AG04449 (cell line): ENCODE measurements at regions not wholly inside any gene's neighbourhood (a gene's known extent, or its start where the extent isn't known, plus 50 kb on each side); places are given as distances from the start of the nearest gene placed in this dataset.

ENCODE experiments used
- CTCF ChIA-PET: fragments of 350-600 bp; formaldehyde crosslinking; extraction: SDS; loops from one replicate; lab custom pipeline; 2021; ENCODE audit warnings: antibody characterized with exemption; lab: Yijun Ruan, JAX
- POLR2A ChIA-PET: fragments of 400-600, 350-600 bp; formaldehyde crosslinking; extraction: SDS; loops from one replicate; lab custom pipeline; 2020; ENCODE audit warnings: antibody characterized with exemption, inconsistent platforms; lab: Yijun Ruan, JAX
- DNase-seq: peaks from one replicate; pipeline ENCODE4 v3.0.0-alpha.2; 2010; ENCODE audit warnings: low read depth, low spot score
- H3K4me3 ChIP-seq: 2 replicates; pipeline ENCODE4 v1.5.1; 2011; ENCODE audit warnings: low read depth, mild to moderate bottlenecking, control low read depth, low read length
- TF ChIP-seq, protein P1 (sequence below): IDR thresholded peaks from one replicate; pipeline ENCODE4 v1.5.1; 2011; ENCODE audit warnings: mild to moderate bottlenecking, moderate library complexity, low read length, control low read depth, inconsistent platforms; ENCODE audit not compliant: insufficient read depth; ENCODE audit errors: missing control alignments

DNA sequence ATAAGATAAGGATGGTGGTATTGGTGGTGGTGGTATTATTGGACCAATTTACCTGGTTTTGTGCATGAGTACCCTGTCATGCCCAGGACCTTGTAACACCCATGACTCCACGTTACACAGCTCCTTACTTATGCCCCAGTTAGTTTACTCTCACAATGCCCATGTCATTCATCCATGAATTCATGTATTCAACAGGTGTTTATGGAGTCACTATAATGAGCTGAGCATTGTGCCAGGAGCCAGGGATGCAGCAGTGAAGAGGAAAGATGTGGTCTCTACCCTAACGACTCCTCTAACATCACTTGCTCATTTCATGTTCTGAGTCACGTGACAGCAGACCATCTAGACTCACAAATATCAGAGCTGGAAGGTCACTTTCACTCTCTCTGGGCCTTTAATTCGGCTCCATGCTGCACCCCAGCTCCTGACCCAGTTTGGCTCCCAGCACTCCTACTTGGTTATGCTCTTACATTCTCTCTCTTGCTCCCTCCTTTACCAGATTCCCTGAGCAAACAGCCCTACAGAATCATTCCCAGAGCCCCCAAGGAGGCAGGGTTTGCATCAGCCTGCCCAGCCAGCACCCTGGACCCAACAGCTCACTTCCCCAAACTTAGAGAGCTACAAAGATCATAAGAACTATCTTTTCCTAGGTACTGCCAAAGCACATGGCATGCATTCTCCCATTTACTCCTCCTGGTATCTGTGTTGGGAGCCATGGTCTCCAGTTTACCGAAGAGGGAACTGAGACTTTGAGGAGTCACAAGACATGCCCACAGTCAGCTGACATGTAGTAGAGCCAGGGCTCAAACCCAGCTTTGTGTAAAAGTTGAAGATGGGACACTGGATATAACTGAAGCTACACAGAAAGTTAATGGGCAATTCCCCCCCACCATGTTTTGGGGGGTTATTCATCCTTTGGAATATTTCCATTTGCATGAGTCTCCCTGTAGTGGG is 449.9 kb downstream of the LRATD1 start:
- ChIA-PET CTCF (no interaction called here), POLR2A (no interaction called here)
- H3K4me3 ChIP-seq: no peak overlapping the region
- no peak for DNase-seq
- TF ChIP-seq, protein P1, sequence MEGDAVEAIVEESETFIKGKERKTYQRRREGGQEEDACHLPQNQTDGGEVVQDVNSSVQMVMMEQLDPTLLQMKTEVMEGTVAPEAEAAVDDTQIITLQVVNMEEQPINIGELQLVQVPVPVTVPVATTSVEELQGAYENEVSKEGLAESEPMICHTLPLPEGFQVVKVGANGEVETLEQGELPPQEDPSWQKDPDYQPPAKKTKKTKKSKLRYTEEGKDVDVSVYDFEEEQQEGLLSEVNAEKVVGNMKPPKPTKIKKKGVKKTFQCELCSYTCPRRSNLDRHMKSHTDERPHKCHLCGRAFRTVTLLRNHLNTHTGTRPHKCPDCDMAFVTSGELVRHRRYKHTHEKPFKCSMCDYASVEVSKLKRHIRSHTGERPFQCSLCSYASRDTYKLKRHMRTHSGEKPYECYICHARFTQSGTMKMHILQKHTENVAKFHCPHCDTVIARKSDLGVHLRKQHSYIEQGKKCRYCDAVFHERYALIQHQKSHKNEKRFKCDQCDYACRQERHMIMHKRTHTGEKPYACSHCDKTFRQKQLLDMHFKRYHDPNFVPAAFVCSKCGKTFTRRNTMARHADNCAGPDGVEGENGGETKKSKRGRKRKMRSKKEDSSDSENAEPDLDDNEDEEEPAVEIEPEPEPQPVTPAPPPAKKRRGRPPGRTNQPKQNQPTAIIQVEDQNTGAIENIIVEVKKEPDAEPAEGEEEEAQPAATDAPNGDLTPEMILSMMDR: no peak

DNA sequence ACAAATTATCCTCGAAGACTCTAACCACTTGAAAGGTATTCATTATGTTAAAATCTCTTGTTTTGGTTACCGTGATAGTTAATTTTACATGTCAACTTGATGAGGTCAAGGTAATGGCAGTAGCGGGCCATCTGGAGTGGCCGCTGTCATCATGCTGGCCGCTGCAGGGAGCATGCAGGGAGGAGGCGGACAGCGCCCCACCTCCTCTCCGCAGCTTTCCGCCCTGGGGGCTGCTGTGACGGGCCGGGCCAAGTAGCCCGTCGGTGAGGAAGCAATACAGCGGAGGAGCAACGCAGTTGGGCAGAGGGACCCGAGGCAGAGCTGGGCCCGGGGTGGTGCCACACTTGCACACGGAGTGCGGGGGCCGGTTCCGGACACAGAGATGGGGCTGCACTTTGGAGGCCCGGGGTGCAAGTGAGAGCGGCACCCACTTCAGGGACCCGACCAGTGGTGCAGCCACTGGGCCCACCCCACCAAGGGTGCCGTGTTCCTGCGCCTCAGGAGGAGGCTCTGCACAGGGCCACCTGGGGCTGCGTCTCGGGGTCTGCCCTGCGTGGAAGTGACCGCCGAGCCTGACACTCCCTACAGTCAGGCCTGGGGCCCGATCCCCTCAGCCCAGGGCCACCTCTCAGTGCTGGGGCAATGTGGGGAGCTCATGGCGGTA is 452.4 kb downstream of the LRATD1 start:
- H3K4me3 ChIP-seq: no peak overlapping the region
- no peak for DNase-seq
- POLR2A ChIA-PET: no interaction called here
- CTCF ChIA-PET: no interaction called here
- TF ChIP-seq, protein P1: no peak

DNA sequence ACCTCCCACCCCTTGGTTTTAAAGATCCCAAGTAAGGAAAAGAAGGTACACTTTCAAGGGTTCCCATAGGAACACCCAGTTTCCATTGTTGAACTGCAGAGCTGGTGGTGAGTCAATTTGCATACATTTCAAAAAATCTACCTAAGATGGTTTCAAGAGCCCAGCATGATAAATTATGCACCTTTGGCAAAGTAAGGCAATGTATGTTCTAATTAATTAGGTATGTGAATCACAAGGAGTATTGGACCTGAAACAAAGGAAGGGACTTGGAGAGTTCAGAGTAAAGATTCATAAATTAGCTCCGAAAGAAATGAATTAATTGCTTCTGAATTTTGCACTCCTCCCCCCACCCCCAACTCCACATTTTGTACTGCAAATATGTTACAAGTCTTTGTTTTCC is 459.7 kb downstream of the LRATD1 start:
- H3K4me3 ChIP-seq: no peak overlapping the region
- DNase-seq: no peak
- TF ChIP-seq, protein P1: no peak
- CTCF ChIA-PET: no interaction called here
- POLR2A ChIA-PET: no interaction called here

DNA sequence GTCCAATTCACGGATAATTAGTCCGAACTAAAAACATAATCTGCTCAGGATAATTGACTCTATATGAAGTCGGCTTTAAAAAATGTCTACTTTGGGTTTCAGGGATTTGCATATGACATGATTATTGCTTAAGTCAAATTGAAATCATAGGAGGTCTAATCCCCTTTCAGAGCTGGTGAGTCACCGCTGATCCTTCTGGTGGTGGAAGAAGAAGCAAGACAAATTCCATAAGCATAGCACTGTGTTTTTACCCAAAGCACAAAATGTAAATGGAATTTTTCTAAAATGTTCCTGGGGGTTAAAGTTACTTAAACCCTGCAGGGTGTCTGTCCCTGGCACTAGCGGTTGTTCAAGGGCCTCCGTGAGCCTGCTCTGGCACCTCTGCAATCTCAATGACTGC is 460.2 kb downstream of the LRATD1 start:
- DNase-seq: peak; percentile 26
- no peak overlapping the region for H3K4me3 ChIP-seq
- TF ChIP-seq, protein P1: no peak
- CTCF ChIA-PET: interaction anchor here (1.3 kb wide), 1 partner anchor 9 kb away, joined by 4 read pairs; no protein-coding TSS in a partner anchor
- POLR2A ChIA-PET: no interaction called here

DNA sequence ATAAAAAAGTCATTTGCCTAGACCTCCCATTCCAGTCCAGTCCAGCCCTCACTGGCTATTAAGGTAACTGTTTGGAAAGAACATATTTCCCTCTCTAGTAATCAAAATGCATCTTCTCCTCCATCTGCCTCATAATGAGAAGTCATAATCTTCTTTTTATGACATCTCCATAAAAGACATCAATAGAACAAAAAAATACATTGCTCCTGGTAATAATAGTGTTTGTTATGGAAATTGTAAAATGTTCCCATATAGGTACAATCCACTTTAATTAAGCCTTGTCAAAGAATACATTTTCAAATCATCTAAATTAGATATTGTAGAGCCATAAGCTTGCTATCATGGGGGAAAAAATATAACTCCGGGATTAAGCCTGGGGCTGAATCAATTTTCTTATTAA is 461.6 kb downstream of the LRATD1 start:
- CTCF ChIA-PET: no interaction called here
- TF ChIP-seq, protein P1: no peak
- POLR2A ChIA-PET: no interaction called here
- no peak overlapping the region for H3K4me3 ChIP-seq
- DNase-seq: no peak

DNA sequence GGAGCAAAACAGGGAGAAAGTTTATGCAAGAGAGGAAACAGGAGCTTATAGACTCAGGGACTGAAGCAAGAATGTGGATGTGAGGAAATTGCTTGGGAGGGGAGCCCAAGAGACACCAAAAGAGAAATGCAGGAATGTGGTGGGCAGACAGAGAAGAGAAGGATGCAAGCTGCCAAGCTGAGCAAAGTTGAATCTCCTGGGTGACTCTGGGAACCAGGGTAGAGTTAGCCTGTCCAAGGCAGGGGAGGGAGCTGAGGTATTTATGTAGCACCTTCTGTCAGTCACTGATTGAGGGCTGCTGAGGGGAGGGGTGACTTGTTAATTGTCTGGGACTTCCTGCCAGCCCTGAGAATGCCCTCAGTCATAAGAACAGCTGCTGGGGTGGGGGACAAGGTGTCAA is 464.3 kb downstream of the NBAS start:
- ChIA-PET POLR2A (no interaction called here), CTCF (no interaction called here)
- TF ChIP-seq, protein P1: no peak
- DNase-seq: no peak
- H3K4me3 ChIP-seq: no peak overlapping the region
